Body of pancreas (tissue), 4 donors: ENCODE measurements at regions not wholly inside any gene's neighbourhood (a gene's known extent, or its start where the extent isn't known, plus 50 kb on each side); places are given as distances from the start of the nearest gene placed in this dataset.

Experiments used
- POLR2A ChIP-seq, 3 donors: fragments of 450-650 bp; IDR thresholded peaks; one replicate each; pipeline ENCODE4 v1.6.1; 2016; ENCODE audit warnings: antibody characterized with exemption in 3 of 3, mild to moderate bottlenecking in 2 of 3
- TF ChIP-seq, protein P1 (sequence below), 7 experiments: fragments of 450-650 bp in 4 of 7; fragments of 200-600 bp in 3 of 7; sonication (generic) in 3 of 7; IDR thresholded peaks; one replicate each; pipeline ENCODE4 v1.5.1; 2016 to 2019; ENCODE audit warnings: antibody characterized with exemption in 7 of 7

DNA sequence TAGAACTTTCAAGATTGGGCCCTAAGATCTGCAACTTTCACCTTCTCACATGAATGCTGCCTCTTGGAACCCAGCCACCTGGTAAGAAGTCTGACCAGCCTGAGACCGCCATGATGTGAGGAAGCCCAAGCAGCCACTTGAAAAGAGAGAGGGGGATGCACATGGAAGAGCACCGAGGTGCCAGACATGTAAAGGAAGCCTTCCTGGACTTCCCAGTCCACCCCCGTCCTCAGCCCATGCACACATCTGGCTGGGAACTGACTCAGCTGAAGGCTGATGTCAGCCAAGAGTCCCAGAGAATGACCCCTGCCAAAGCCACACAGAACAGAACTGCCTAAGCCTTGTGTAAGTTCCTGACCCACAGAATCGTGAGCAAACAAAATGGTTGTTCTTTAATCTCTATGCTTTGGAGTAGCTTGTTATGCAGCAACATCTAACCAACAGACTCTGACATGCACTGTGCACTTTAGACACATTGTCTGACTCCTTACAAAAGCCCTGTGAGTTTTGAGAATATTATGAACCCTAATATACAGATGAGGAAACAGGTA lies 86.7 kb downstream of the RMI2 start:
- TF ChIP-seq, protein P1, sequence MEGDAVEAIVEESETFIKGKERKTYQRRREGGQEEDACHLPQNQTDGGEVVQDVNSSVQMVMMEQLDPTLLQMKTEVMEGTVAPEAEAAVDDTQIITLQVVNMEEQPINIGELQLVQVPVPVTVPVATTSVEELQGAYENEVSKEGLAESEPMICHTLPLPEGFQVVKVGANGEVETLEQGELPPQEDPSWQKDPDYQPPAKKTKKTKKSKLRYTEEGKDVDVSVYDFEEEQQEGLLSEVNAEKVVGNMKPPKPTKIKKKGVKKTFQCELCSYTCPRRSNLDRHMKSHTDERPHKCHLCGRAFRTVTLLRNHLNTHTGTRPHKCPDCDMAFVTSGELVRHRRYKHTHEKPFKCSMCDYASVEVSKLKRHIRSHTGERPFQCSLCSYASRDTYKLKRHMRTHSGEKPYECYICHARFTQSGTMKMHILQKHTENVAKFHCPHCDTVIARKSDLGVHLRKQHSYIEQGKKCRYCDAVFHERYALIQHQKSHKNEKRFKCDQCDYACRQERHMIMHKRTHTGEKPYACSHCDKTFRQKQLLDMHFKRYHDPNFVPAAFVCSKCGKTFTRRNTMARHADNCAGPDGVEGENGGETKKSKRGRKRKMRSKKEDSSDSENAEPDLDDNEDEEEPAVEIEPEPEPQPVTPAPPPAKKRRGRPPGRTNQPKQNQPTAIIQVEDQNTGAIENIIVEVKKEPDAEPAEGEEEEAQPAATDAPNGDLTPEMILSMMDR (IDR thresholded peaks at IDR 0.05) = no peak
- TF ChIP-seq POLR2A (IDR thresholded peaks at IDR 0.05) = no peak
